HepG2 (cell line): ENCODE measurements at regions not wholly inside any gene's neighbourhood (a gene's known extent, or its start where the extent isn't known, plus 50 kb on each side); places are given as distances from the start of the nearest gene placed in this dataset.

Source experiments
- BCLAF1 ChIP-seq: fragments of 450-650 bp; IDR thresholded peaks from 2 replicates; pipeline ENCODE4 v1.6.1; 2017; ENCODE audit warnings: mild to moderate bottlenecking
- CHD4 ChIP-seq: fragments of 200-600 bp; sonication (generic); IDR thresholded peaks from 2 replicates; pipeline ENCODE4 v1.7.0; 2017; ENCODE audit warnings: mild to moderate bottlenecking, low read length, borderline replicate concordance
- CREB1 ChIP-seq, 2 experiments: fragments of 450-650 bp in 1 of 2; IDR thresholded peaks; 2 replicates each; pipeline ENCODE4 v1.6.1; 2016 to 2017; ENCODE audit warnings: control low read depth in 1 of 2, mild to moderate bottlenecking in 1 of 2, missing compliant biosample characterization in 1 of 2, missing genetic modification characterization in 1 of 2
- CTCF ChIP-seq: sonication (generic); formaldehyde crosslinking; IDR thresholded peaks from 2 replicates; pipeline ENCODE4 v1.5.0; 2020; ENCODE audit warnings: mild to moderate bottlenecking, missing genetic modification reagents, moderate library complexity
- EZH2 ChIP-seq: conservative IDR thresholded peaks from 2 replicates; pipeline ENCODE4 v1.6.1; 2012; ENCODE audit warnings: mild to moderate bottlenecking, low read depth, low read length, moderate library complexity
- FOSL2 ChIP-seq: sonication (generic); formaldehyde crosslinking; IDR thresholded peaks from 2 replicates; pipeline ENCODE4 v1.4.0; 2020; ENCODE audit warnings: missing genetic modification reagents
- HNRNPL ChIP-seq: fragments of 200-400 bp; formaldehyde crosslinking; IDR thresholded peaks from 2 replicates; pipeline ENCODE4 v1.6.1; 2017; ENCODE audit warnings: mild to moderate bottlenecking, low read depth, low read length
- POLR2AphosphoS5 ChIP-seq: IDR thresholded peaks from 2 replicates; pipeline ENCODE4 v1.6.1; 2012; ENCODE audit warnings: low read depth, low read length
- RAD21 ChIP-seq: fragments of 450-650 bp; formaldehyde crosslinking; IDR thresholded peaks from 2 replicates; pipeline ENCODE4 v1.5.0; 2020; ENCODE audit warnings: mild to moderate bottlenecking
- RBAK ChIP-seq: sonication (generic); formaldehyde crosslinking; IDR thresholded peaks from 2 replicates; pipeline ENCODE4 v1.5.1; 2020; ENCODE audit warnings: mild to moderate bottlenecking, missing genetic modification reagents
- SETDB1 ChIP-seq: sonication (generic); formaldehyde crosslinking; IDR thresholded peaks from 2 replicates; pipeline ENCODE4 v1.5.1; 2020; ENCODE audit warnings: missing genetic modification reagents, mild to moderate bottlenecking, borderline replicate concordance
- SNRNP70 ChIP-seq: fragments of 200-400 bp; formaldehyde crosslinking; IDR thresholded peaks from 2 replicates; pipeline ENCODE4 v1.6.1; 2017; ENCODE audit warnings: mild to moderate bottlenecking, low read depth, low read length, moderate library complexity
- ZNF777 ChIP-seq: sonication (generic); formaldehyde crosslinking; IDR thresholded peaks from 2 replicates; pipeline ENCODE4 v1.4.0; 2020; ENCODE audit warnings: missing genetic modification reagents

GRCh38 chr21:16855164-16855667, 657.6 kb upstream of the CXADR start:
- TF ChIP-seq HNRNPL: no peak
- TF ChIP-seq ZNF777 (CRISPR knock-in tag): no peak
- TF ChIP-seq SETDB1 (CRISPR knock-in tag): no peak
- no peak for TF ChIP-seq SNRNP70
- no peak for TF ChIP-seq FOSL2
- TF ChIP-seq POLR2AphosphoS5: no peak
- TF ChIP-seq CREB1 (IDR thresholded peaks at IDR 0.05): no peak
- TF ChIP-seq CREB1 (CRISPR knock-in tag; IDR thresholded peaks at IDR 0.05): no peak
- TF ChIP-seq CTCF (CRISPR knock-in tag): no peak
- no peak for TF ChIP-seq RBAK (CRISPR knock-in tag)
- no peak for TF ChIP-seq EZH2
- TF ChIP-seq CHD4: no peak
- no peak for TF ChIP-seq RAD21 (CRISPR knock-in tag)
- TF ChIP-seq BCLAF1: no peak
